ENCODE measurements at regions not wholly inside any gene's neighbourhood (a gene's known extent, or its start where the extent isn't known, plus 50 kb on each side); places are given as distances from the start of the nearest gene placed in this dataset.

GRCh38 chr4:85368240-85368639 lies 106.7 kb upstream of the ARHGAP24 start:
- no peak overlapping the region for H3K4me3 Mint-ChIP-seq
- DNase-seq, result no peak
- no peaks in the 10 kb centered on the region for H3K9me3 ChIP-seq (ENCODE audit: control insufficient read depth, low read length, poor library complexity, severe bottlenecking)
- no peak for ATAC-seq
- H3K27ac Mint-ChIP-seq, result no peak overlapping the region
- H3K36me3 Mint-ChIP-seq (ENCODE audit: low read depth), result no peaks in the 10 kb centered on the region
- H3K4me1 Mint-ChIP-seq, result no peaks in the 10 kb centered on the region
- H3K27me3 Mint-ChIP-seq, result no peaks in the 10 kb centered on the region

GRCh38 chr4:85368932-85369331 lies 106.0 kb upstream of the ARHGAP24 start:
- no peaks in the 10 kb centered on the region for H3K9me3 ChIP-seq (ENCODE audit: control insufficient read depth, low read length, poor library complexity, severe bottlenecking)
- Mint-ChIP-seq H3K4me1 (no peaks in the 10 kb centered on the region), H3K27ac (no peak overlapping the region), H3K4me3 (no peak overlapping the region), H3K27me3 (no peaks in the 10 kb centered on the region), H3K36me3 (ENCODE audit: low read depth) (no peaks in the 10 kb centered on the region)
- DNase-seq (no peak), ATAC-seq (no peak)

GRCh38 chr4:85369703-85370380 lies 105.1 kb upstream of the ARHGAP24 start:
- ATAC-seq, result no peak
- Mint-ChIP-seq H3K27me3 (no peaks in the 10 kb centered on the region), H3K36me3 (ENCODE audit: low read depth) (no peaks in the 10 kb centered on the region), H3K4me1 (no peaks in the 10 kb centered on the region), H3K4me3 (no peak overlapping the region), H3K27ac (no peak overlapping the region)
- no peak for DNase-seq
- H3K9me3 ChIP-seq (ENCODE audit: control insufficient read depth, low read length, poor library complexity, severe bottlenecking), result no peaks in the 10 kb centered on the region

- ATAC-seq (peak; percentile 51), DNase-seq (no peak)
- H3K4me3 Mint-ChIP-seq, result no peak overlapping the region
- H3K4me1 Mint-ChIP-seq, result no peaks in the 10 kb centered on the region
- no peaks in the 10 kb centered on the region for H3K27me3 Mint-ChIP-seq
- no peak overlapping the region for H3K27ac Mint-ChIP-seq
- no peaks in the 10 kb centered on the region for H3K9me3 ChIP-seq (ENCODE audit: control insufficient read depth, low read length, poor library complexity, severe bottlenecking)
- no peaks in the 10 kb centered on the region for H3K36me3 Mint-ChIP-seq (ENCODE audit: low read depth)
These were observed 104.4 kb upstream of the ARHGAP24 start for GRCh38 chr4:85370400-85371032.

GRCh38 chr4:85372966-85373365 lies 102.0 kb upstream of the ARHGAP24 start:
- no peaks in the 10 kb centered on the region for H3K27me3 Mint-ChIP-seq
- ATAC-seq (no peak), DNase-seq (no peak)
- no peaks in the 10 kb centered on the region for H3K36me3 Mint-ChIP-seq (ENCODE audit: low read depth)
- H3K4me1 Mint-ChIP-seq, result no peaks in the 10 kb centered on the region
- no peak overlapping the region for H3K4me3 Mint-ChIP-seq
- no peak overlapping the region for H3K27ac Mint-ChIP-seq
- H3K9me3 ChIP-seq (ENCODE audit: control insufficient read depth, low read length, poor library complexity, severe bottlenecking), result no peaks in the 10 kb centered on the region

GRCh38 chr4:85376285-85376684 lies 98.7 kb upstream of the ARHGAP24 start:
- ATAC-seq, result no peak
- no peaks in the 10 kb centered on the region for H3K9me3 ChIP-seq (ENCODE audit: control insufficient read depth, low read length, poor library complexity, severe bottlenecking)
- Mint-ChIP-seq H3K36me3 (ENCODE audit: low read depth) (no peaks in the 10 kb centered on the region), H3K4me3 (no peak overlapping the region), H3K27ac (no peak overlapping the region), H3K4me1 (no peaks in the 10 kb centered on the region), H3K27me3 (no peaks in the 10 kb centered on the region)
- no peak for DNase-seq

- no peak for ATAC-seq
- no peak overlapping the region for H3K4me3 Mint-ChIP-seq
- H3K27me3 Mint-ChIP-seq, result no peaks in the 10 kb centered on the region
- DNase-seq, result no peak
- no peaks in the 10 kb centered on the region for H3K36me3 Mint-ChIP-seq (ENCODE audit: low read depth)
- no peaks in the 10 kb centered on the region for H3K4me1 Mint-ChIP-seq
- H3K9me3 ChIP-seq (ENCODE audit: control insufficient read depth, low read length, poor library complexity, severe bottlenecking), result no peaks in the 10 kb centered on the region
- H3K27ac Mint-ChIP-seq, result no peak overlapping the region
These were observed 93.0 kb upstream of the ARHGAP24 start for GRCh38 chr4:85381968-85382367.

- Mint-ChIP-seq H3K4me3 (no peak overlapping the region), H3K27me3 (no peaks in the 10 kb centered on the region), H3K4me1 (no peaks in the 10 kb centered on the region), H3K36me3 (ENCODE audit: low read depth) (no peaks in the 10 kb centered on the region), H3K27ac (no peak overlapping the region)
- H3K9me3 ChIP-seq (ENCODE audit: control insufficient read depth, low read length, poor library complexity, severe bottlenecking), result no peaks in the 10 kb centered on the region
- ATAC-seq, result no peak
- DNase-seq, result no peak
These were observed 83.9 kb upstream of the ARHGAP24 start for GRCh38 chr4:85391071-85391470.

- no peaks in the 10 kb centered on the region for H3K4me1 Mint-ChIP-seq
- H3K9me3 ChIP-seq (ENCODE audit: control insufficient read depth, low read length, poor library complexity, severe bottlenecking), result no peaks in the 10 kb centered on the region
- ATAC-seq (no peak), DNase-seq (no peak)
- no peaks in the 10 kb centered on the region for H3K27me3 Mint-ChIP-seq
- H3K36me3 Mint-ChIP-seq (ENCODE audit: low read depth), result no peaks in the 10 kb centered on the region
- H3K27ac Mint-ChIP-seq, result no peak overlapping the region
- no peak overlapping the region for H3K4me3 Mint-ChIP-seq
These were observed 83.2 kb upstream of the ARHGAP24 start for GRCh38 chr4:85391589-85392410.

GRCh38 chr4:85393201-85393600 lies 81.7 kb upstream of the ARHGAP24 start:
- ATAC-seq, result no peak
- Mint-ChIP-seq H3K27me3 (no peaks in the 10 kb centered on the region), H3K36me3 (ENCODE audit: low read depth) (no peaks in the 10 kb centered on the region), H3K4me3 (no peak overlapping the region), H3K4me1 (no peaks in the 10 kb centered on the region), H3K27ac (no peak overlapping the region)
- no peak for DNase-seq
- no peaks in the 10 kb centered on the region for H3K9me3 ChIP-seq (ENCODE audit: control insufficient read depth, low read length, poor library complexity, severe bottlenecking)

- H3K4me3 Mint-ChIP-seq, result no peak overlapping the region
- no peak overlapping the region for H3K27ac Mint-ChIP-seq
- no peaks in the 10 kb centered on the region for H3K9me3 ChIP-seq (ENCODE audit: control insufficient read depth, low read length, poor library complexity, severe bottlenecking)
- H3K27me3 Mint-ChIP-seq, result no peaks in the 10 kb centered on the region
- H3K36me3 Mint-ChIP-seq (ENCODE audit: low read depth), result no peaks in the 10 kb centered on the region
- H3K4me1 Mint-ChIP-seq, result no peaks in the 10 kb centered on the region
- no peak for ATAC-seq
- no peak for DNase-seq
These were observed 76.7 kb upstream of the ARHGAP24 start for GRCh38 chr4:85398276-85398675.

GRCh38 chr4:85399270-85399669 lies 75.7 kb upstream of the ARHGAP24 start:
- ATAC-seq, result no peak
- no peak overlapping the region for H3K27ac Mint-ChIP-seq
- DNase-seq, result no peak
- no peaks in the 10 kb centered on the region for H3K9me3 ChIP-seq (ENCODE audit: control insufficient read depth, low read length, poor library complexity, severe bottlenecking)
- H3K36me3 Mint-ChIP-seq (ENCODE audit: low read depth), result no peaks in the 10 kb centered on the region
- no peaks in the 10 kb centered on the region for H3K4me1 Mint-ChIP-seq
- H3K4me3 Mint-ChIP-seq, result no peak overlapping the region
- no peaks in the 10 kb centered on the region for H3K27me3 Mint-ChIP-seq

- no peak overlapping the region for H3K27ac Mint-ChIP-seq
- H3K4me3 Mint-ChIP-seq, result no peak overlapping the region
- H3K27me3 Mint-ChIP-seq, result no peaks in the 10 kb centered on the region
- no peaks in the 10 kb centered on the region for H3K36me3 Mint-ChIP-seq (ENCODE audit: low read depth)
- H3K4me1 Mint-ChIP-seq, result no peaks in the 10 kb centered on the region
- H3K9me3 ChIP-seq (ENCODE audit: control insufficient read depth, low read length, poor library complexity, severe bottlenecking), result no peaks in the 10 kb centered on the region
- DNase-seq (no peak), ATAC-seq (no peak)
These were observed 72.6 kb upstream of the ARHGAP24 start for GRCh38 chr4:85402371-85402770.

All from T-helper 17 cell (primary cell).